Left ventricle myocardium inferior (tissue), 1 donor: ENCODE measurements at regions not wholly inside any gene's neighbourhood (a gene's known extent, or its start where the extent isn't known, plus 50 kb on each side); places are given as distances from the start of the nearest gene placed in this dataset.

Experiments
- DNase-seq: peaks from one replicate; pipeline ENCODE4 v3.0.0-alpha.2; 2020
- H3K27ac ChIP-seq: fragments of 200-600 bp; replicated peaks from 2 replicates; pipeline ENCODE4 v1.8.0; 2021
- H3K27me3 ChIP-seq: fragments of 200-600 bp; 2 replicates; pipeline ENCODE4 v1.8.0; 2021; ENCODE audit warnings: low read depth
- H3K36me3 ChIP-seq: fragments of 200-600 bp; 2 replicates; pipeline ENCODE4 v1.8.0; 2021
- H3K4me1 ChIP-seq: fragments of 200-600 bp; 2 replicates; pipeline ENCODE4 v1.8.0; 2021
- H3K4me3 ChIP-seq: fragments of 200-600 bp; 2 replicates; pipeline ENCODE4 v1.8.0; 2021; ENCODE audit warnings: mild to moderate bottlenecking, moderate library complexity
- H3K9me3 ChIP-seq: fragments of 200-600 bp; replicated peaks from 2 replicates; pipeline ENCODE4 v1.8.0; 2021
- intact Hi-C: fragments of 100-400 bp; cut with micrococcal nuclease; formaldehyde crosslinking; loops from one replicate; pipeline ENCODE4 v1.11.0; 2022
- TF ChIP-seq, protein P1 (sequence below): fragments of 200-600 bp; IDR thresholded peaks from 2 replicates; pipeline ENCODE4 v1.8.0; 2021; ENCODE audit warnings: antibody characterized with exemption, mild to moderate bottlenecking, borderline replicate concordance
- donor health status: DM: no; HTN: yes; CAD: no; lungs with severe emphysema.

- intact Hi-C loops: no loop called here
- Histone ChIP-seq H3K9me3 (peaks cover 7% of the 10 kb centered on the region), H3K27me3 (no peaks in the 10 kb centered on the region), H3K27ac (no peak overlapping the region), H3K4me3 (no peak overlapping the region), H3K36me3 (no peaks in the 10 kb centered on the region), H3K4me1 (no peaks in the 10 kb centered on the region)
- no peak for DNase-seq
- TF ChIP-seq, protein P1, sequence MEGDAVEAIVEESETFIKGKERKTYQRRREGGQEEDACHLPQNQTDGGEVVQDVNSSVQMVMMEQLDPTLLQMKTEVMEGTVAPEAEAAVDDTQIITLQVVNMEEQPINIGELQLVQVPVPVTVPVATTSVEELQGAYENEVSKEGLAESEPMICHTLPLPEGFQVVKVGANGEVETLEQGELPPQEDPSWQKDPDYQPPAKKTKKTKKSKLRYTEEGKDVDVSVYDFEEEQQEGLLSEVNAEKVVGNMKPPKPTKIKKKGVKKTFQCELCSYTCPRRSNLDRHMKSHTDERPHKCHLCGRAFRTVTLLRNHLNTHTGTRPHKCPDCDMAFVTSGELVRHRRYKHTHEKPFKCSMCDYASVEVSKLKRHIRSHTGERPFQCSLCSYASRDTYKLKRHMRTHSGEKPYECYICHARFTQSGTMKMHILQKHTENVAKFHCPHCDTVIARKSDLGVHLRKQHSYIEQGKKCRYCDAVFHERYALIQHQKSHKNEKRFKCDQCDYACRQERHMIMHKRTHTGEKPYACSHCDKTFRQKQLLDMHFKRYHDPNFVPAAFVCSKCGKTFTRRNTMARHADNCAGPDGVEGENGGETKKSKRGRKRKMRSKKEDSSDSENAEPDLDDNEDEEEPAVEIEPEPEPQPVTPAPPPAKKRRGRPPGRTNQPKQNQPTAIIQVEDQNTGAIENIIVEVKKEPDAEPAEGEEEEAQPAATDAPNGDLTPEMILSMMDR: no peak
Observed at GRCh38 chr14:83706231-83706954, 1823.6 kb upstream of the FLRT2 start.

DNA sequence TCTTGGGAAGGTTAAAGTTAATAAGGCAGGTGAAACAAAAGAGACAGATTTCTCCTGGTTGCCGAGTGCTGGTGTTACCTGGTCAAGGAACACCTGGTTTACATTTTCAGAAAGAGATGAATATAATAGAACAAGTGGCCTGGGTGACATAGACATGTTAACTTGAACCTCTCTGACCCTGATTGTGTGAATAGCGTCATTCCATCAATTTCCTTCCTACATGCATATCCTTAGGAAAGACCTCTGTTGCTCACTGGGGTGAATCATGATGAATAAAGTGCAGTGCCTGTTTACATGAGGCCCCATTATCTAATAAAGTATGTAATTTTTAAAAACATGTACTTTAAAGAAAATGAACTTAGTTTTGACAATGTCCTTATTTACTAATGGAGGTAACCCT lies 1822.9 kb upstream of the FLRT2 start:
- TF ChIP-seq, protein P1: no peak
- H3K9me3 ChIP-seq: peaks cover 7% of the 10 kb centered on the region
- H3K4me3 ChIP-seq: no peak overlapping the region
- intact Hi-C loops: no loop called here
- DNase-seq: no peak
- H3K27me3 ChIP-seq: no peaks in the 10 kb centered on the region
- no peaks in the 10 kb centered on the region for H3K4me1 ChIP-seq
- H3K36me3 ChIP-seq: no peaks in the 10 kb centered on the region
- no peak overlapping the region for H3K27ac ChIP-seq

GRCh38 chr14:83709116-83709515 lies 1820.8 kb upstream of the FLRT2 start:
- no peak for DNase-seq
- Histone ChIP-seq H3K4me1 (no peaks in the 10 kb centered on the region), H3K27ac (no peak overlapping the region), H3K9me3 (peaks cover 7% of the 10 kb centered on the region), H3K4me3 (no peak overlapping the region), H3K27me3 (no peaks in the 10 kb centered on the region), H3K36me3 (no peaks in the 10 kb centered on the region)
- intact Hi-C loops: no loop called here
- TF ChIP-seq, protein P1: no peak

DNA sequence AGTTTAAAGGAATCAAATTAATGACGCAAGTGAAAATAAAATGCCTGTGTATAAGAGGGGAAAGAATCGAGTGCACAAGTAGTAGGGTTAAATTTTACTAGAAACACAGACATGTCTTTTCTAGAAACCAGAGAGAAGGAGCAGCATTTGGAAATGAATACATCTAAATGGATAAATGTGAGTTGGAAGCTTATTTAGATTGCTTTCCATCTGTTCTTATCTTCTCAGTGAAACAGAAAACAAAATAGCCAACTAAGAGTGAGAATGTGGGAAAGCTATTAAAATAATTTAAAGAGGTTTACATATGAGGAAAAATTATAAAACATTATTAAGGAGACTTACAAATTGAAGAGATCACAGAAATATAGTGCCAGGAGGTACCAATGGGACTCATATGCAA lies 1818.9 kb upstream of the FLRT2 start:
- no peak overlapping the region for H3K4me3 ChIP-seq
- H3K27me3 ChIP-seq: no peaks in the 10 kb centered on the region
- intact Hi-C loops: no loop called here
- TF ChIP-seq, protein P1: no peak
- DNase-seq: no peak
- no peak overlapping the region for H3K27ac ChIP-seq
- no peaks in the 10 kb centered on the region for H3K4me1 ChIP-seq
- H3K9me3 ChIP-seq: peaks cover 7% of the 10 kb centered on the region
- no peaks in the 10 kb centered on the region for H3K36me3 ChIP-seq

GRCh38 chr14:83712418-83713129 lies 1817.4 kb upstream of the FLRT2 start:
- Histone ChIP-seq H3K36me3 (no peaks in the 10 kb centered on the region), H3K4me3 (no peak overlapping the region), H3K4me1 (no peaks in the 10 kb centered on the region), H3K27ac (no peak overlapping the region), H3K27me3 (no peaks in the 10 kb centered on the region), H3K9me3 (peaks cover 7% of the 10 kb centered on the region)
- intact Hi-C loops: no loop called here
- DNase-seq: no peak
- TF ChIP-seq, protein P1: no peak
